NCI-H2227 (cell line): ENCODE measurements at regions not wholly inside any gene's neighbourhood (a gene's known extent, or its start where the extent isn't known, plus 50 kb on each side); places are given as distances from the start of the nearest gene placed in this dataset.

Experiments used
- DNase-seq: peaks from one replicate; lab custom pipeline; 2025; ENCODE audit not compliant: unreplicated experiment; lab: John Stamatoyannopoulos, UW

DNA sequence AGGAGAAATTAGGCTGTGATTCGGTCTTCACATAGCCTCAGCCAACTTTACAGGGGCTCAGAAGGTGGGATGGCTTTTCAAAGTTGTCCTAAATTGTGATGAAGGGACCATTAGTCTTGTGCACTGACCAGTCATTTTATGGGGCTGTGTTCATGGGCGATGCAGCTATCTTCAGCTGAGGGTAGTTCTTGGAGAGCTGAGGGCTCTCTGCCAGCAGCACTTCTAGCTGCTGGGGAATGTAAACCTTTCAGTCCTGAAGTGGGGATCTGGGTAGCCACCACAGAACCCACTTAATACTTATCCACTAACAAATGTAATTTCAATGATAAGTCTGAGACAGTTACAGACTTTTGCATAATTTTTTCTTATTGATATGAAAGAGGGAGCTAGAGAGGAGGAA lies 270.6 kb downstream of the AEBP2 start:
- DNase-seq: no peak

- no peak for DNase-seq
Measured at GRCh38 chr12:19710811-19711793, 271.8 kb downstream of the AEBP2 start.

GRCh38 chr12:19712041-19712440 lies 272.7 kb downstream of the AEBP2 start:
- DNase-seq: no peak

DNA sequence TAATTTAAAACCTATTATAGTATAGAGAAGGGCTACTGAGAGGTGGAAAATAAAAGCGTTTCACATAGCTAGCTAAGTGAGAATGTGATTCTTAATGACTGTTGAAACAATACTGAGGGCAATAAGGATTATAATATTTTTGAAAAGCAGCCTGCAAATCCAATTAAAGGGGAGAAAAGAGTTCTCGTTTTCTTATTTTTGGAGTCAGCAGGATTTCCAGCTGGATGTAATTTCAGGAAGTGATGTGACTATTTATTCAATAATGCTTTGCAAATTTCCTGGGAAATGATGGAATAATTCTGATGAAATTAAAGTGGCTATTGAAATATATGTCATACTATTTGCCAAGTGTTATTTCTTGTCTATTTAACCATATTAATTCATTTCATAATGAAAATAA lies 279.1 kb downstream of the AEBP2 start:
- DNase-seq: no peak

- no peak for DNase-seq
Measured at GRCh38 chr12:19719672-19720071, 280.4 kb downstream of the AEBP2 start.

DNA sequence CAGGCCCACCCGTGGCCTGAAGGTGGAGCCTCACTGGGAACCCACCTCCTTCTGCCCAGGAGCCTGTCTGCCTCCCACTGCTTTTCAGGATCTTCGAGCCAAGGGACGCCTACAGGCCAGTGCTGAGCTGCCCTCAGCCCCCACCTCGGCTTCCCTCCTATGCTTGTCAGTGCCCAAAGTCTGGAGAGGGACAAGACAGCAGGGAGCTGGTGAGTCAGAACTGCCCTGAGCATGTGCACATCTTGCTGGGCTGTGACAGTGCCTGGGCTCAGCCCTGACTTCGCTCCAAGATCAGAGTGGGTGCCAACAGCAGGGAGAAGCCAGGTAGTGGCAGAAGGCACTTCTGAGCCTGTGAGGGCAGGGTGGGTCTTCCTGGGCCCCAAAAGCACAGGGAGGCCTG lies 286.8 kb downstream of the AEBP2 start:
- DNase-seq: no peak

GRCh38 chr12:19726592-19726991 lies 287.3 kb downstream of the AEBP2 start:
- no peak for DNase-seq

GRCh38 chr12:19737019-19737418 lies 297.7 kb downstream of the AEBP2 start:
- DNase-seq: no peak

- peak; percentile 16 for DNase-seq
Measured at GRCh38 chr12:19739195-19739776, 300.0 kb downstream of the AEBP2 start.

DNA sequence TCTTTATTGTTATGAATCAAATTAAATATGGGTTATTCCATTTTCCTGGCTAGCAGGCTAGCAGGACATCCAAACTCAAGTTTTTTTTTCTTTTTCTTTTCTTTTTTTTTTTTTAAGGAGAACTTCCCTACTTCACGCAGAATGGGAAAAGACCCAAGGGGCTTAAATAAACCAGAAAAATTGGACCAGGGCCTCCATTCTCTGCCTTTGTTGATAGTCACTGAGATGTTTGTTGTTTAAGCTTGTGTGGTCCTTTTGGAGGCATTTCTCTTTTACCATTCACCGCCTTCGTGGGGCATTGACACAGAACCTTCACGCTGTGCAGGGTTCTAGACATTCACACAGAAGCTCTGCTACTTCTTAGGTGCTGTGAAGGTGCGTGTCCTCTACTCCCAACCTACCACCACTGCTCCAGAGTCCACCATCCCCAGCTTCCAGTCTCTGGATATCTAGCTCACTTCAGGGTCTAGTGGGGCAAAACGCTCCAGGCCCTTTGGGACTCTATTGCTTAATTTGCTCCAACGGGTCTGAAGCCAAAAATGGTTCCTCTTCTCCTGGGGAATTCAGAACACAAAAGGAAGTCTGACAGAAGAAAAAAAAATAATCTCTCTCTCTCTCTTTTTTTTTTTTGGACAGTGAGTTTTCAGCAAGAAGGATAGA lies 301.3 kb downstream of the AEBP2 start:
- no peak for DNase-seq

DNA sequence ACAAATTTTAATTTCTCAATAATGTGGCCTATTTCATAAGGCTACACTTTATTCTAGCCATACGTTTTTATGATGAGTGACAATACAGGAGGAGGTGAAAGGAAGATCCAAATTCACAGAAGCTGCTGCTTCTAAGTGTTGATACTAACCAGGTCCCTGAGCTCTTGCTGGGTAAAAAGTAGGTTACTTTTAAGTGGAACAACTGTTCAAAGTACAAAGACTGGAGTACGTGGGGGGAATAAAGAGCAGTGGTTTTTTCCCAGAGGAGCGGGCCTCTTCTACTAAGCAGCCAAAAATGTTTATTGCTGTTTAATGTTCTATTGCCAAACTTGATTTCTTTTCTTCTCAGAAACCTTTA lies 301.8 kb downstream of the AEBP2 start:
- no peak for DNase-seq

- DNase-seq: no peak
Measured at GRCh38 chr12:19744705-19745218, 305.5 kb downstream of the AEBP2 start.

GRCh38 chr12:19746471-19746870 lies 307.2 kb downstream of the AEBP2 start:
- DNase-seq: no peak

DNA sequence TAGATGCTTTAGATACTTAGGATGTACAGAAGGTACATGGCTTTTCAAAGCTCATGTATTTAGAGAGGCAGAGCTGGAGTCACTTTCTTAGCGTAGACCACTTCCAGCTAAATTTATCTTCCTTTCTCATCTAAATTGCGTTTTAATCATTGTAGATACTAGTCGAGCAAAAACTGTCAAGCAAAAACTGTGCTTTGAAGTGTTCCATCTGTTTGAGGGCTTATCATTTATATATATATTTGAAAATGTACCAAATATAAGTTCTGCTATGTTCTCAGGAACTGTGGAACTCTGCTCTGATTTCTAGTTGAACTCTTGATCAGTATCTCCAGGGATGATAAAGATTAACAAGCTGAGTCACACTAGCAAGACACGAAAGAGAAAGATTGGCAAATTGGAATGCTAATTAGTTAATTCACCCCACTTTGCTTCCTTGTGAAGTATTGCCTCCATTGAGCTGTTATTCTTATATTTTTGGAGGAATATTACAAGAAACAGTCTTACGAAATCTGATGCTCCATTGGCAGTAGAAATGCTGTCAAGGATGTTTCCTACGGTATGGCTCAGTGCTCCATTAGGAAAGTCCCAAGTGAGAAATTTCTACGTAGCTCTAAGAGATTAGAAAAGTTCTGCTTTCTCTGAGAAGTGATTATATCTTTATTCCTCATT lies 310.7 kb downstream of the AEBP2 start:
- no peak for DNase-seq

DNA sequence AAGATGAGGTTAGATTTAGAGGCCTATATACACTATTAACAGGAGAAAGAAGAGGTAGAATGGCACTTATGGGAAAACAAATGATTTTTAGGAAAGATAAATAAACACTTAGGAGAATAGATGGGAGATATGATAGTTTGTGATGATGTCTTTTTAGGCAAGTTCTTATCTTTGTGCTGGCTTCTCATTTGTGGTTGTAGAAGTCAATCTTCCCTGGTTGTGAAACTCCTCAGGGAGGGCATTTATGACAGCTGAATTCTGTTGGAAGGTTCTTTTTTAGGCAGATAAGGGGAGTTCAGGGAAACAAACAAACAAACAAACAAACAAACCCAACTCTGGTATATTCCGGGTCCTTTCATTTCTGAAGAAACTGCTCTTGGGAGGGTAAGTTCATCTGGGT lies 311.8 kb downstream of the AEBP2 start:
- DNase-seq: no peak

- DNase-seq: no peak
Measured at GRCh38 chr12:19752712-19753111, 313.4 kb downstream of the AEBP2 start.

GRCh38 chr12:19755136-19755535 lies 315.8 kb downstream of the AEBP2 start:
- DNase-seq: no peak

GRCh38 chr12:19757317-19757877 lies 318.1 kb downstream of the AEBP2 start:
- DNase-seq: no peak

DNA sequence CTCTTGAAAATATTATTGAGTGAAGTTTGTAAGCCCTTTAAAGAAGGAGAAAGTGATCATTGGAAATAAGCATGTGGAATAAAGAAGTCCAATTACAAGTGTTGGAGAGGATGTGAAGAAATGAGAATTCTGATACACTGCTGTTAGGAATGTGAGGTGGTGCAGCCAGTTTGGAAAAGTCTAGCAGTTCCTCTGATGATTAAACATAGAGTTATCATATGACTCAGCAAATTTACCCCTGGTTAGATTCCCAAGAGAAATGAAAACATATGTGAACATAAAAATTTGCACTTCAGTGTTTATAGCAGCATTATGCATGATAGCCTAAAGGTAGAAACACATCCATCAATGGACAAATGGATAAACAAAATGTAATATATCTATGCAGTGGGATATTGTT lies 319.9 kb downstream of the AEBP2 start:
- no peak for DNase-seq

GRCh38 chr12:19760611-19761010 lies 321.3 kb downstream of the AEBP2 start:
- DNase-seq: no peak

DNA sequence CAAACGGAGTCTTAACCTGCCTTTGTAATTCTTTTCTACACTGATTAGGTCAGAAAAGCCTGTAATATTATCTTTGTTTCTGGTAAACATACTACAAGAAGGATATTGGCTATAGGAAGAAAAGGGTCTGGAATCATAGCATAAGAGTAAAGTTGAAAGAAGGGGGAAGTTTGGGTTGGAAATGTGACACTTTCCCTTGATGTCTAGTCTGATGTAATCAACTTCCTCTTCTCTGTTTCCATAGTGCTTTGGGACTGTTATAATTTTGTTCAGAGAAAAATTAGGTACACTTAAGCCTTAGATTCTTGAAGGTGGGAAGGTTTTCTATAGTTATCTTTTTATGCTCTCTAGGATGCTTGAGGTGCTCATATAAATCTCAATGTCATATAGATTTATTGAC lies 322.2 kb downstream of the AEBP2 start:
- DNase-seq: no peak
